ENCODE measurements at regions not wholly inside any gene's neighbourhood (a gene's known extent, or its start where the extent isn't known, plus 50 kb on each side); places are given as distances from the start of the nearest gene placed in this dataset.

- Histone ChIP-seq H3F3A (replicated peaks; ENCODE audit: insufficient read depth) (no peaks in the 10 kb centered on the region), H3K27me3 (ENCODE audit: insufficient read depth) (no peaks in the 10 kb centered on the region), H4K20me1 (ENCODE audit: insufficient read depth) (no peaks in the 10 kb centered on the region), H3K9me3 (no peaks in the 10 kb centered on the region), H3K36me3 (replicated peaks in 1 of 2; ENCODE audit: control insufficient read depth in 1 of 2, insufficient read depth in 2 of 2, low read length in 1 of 2) (no peaks in the 10 kb centered on the region), H3K9ac (no peak overlapping the region), H3K4me1 (ENCODE audit: control insufficient read depth in 1 of 2, insufficient read depth in 2 of 2, low read depth in 1 of 2, low read length in 1 of 2) (peaks cover 0 to 5% of the 10 kb centered on the region in 2 experiments; a peak in 3 of 4 replicates), H2AFZ (ENCODE audit: low read depth) (no peak overlapping the region), H3K4me3 (ENCODE audit: low read depth in 2 of 2, low read length in 1 of 2) (no peak overlapping the region), H3K79me2 (ENCODE audit: insufficient read depth) (no peaks in the 10 kb centered on the region), H3K27ac (ENCODE audit: low read depth in 2 of 2, low read length in 1 of 2) (no peak overlapping the region), H3K4me2 (no peak overlapping the region), H3K9me2 (no peaks in the 10 kb centered on the region)
- ChIA-PET POLR2A (no interaction called here), CTCF (no interaction called here)
- no peak for DNase-seq
- WGBS (ENCODE audit: low lambda C conversion rate) = 76% methylated on average over 4 of the region's 4 CpGs
- TF ChIP-seq TAF1 (IDR thresholded peaks at IDR 0.05; ENCODE audit: borderline replicate concordance, low read depth, low read length) = no peak
- TF ChIP-seq USF2 (IDR thresholded peaks at IDR 0.05; ENCODE audit: borderline replicate concordance, low read depth, low read length) = no peak
- no peak for TF ChIP-seq NRF1 (IDR thresholded peaks at IDR 0.05; ENCODE audit: low read depth, low read length)
- no peak for TF ChIP-seq RAD21 (IDR thresholded peaks at IDR 0.05; ENCODE audit: low read length)
- no peak for TF ChIP-seq PBX3 (IDR thresholded peaks at IDR 0.05)
- no peak for TF ChIP-seq IRF3 (IDR thresholded peaks at IDR 0.05; ENCODE audit: low read depth, low read length)
- TF ChIP-seq JUND (IDR thresholded peaks at IDR 0.05) = no peak
- TF ChIP-seq USF1 (IDR thresholded peaks at IDR 0.05; ENCODE audit: borderline replicate concordance, low read depth) = no peak
- TF ChIP-seq NFIC (IDR thresholded peaks at IDR 0.05; ENCODE audit: borderline replicate concordance) = no peak
- no peak for TF ChIP-seq RXRA (IDR thresholded peaks at IDR 0.05; ENCODE audit: borderline replicate concordance, low read depth)
These were observed 119.7 kb upstream of the LMO4 start for GRCh38 chr1:87208931-87209330.

GRCh38 chr1:87210151-87210550, 118.5 kb upstream of the LMO4 start:
- Histone ChIP-seq H3K9ac (no peak overlapping the region), H3K27me3 (ENCODE audit: insufficient read depth) (no peaks in the 10 kb centered on the region), H3K4me1 (ENCODE audit: control insufficient read depth in 1 of 2, insufficient read depth in 2 of 2, low read depth in 1 of 2, low read length in 1 of 2) (peaks cover 0 to 5% of the 10 kb centered on the region in 2 experiments; a peak in 2 of 4 replicates), H3K9me3 (no peaks in the 10 kb centered on the region), H3K36me3 (replicated peaks in 1 of 2; ENCODE audit: control insufficient read depth in 1 of 2, insufficient read depth in 2 of 2, low read length in 1 of 2) (no peaks in the 10 kb centered on the region), H3K79me2 (ENCODE audit: insufficient read depth) (no peaks in the 10 kb centered on the region), H3K27ac (ENCODE audit: low read depth in 2 of 2, low read length in 1 of 2) (no peak overlapping the region), H3K4me2 (no peak overlapping the region), H3F3A (replicated peaks; ENCODE audit: insufficient read depth) (no peaks in the 10 kb centered on the region), H3K9me2 (no peaks in the 10 kb centered on the region), H4K20me1 (ENCODE audit: insufficient read depth) (no peaks in the 10 kb centered on the region), H3K4me3 (ENCODE audit: low read depth in 2 of 2, low read length in 1 of 2) (no peak overlapping the region), H2AFZ (ENCODE audit: low read depth) (no peak overlapping the region)
- DNase-seq = no peak
- POLR2A ChIA-PET = no interaction called here
- TF ChIP-seq IRF3 (IDR thresholded peaks at IDR 0.05; ENCODE audit: low read depth, low read length) = no peak
- no peak for TF ChIP-seq TEAD4 (IDR thresholded peaks at IDR 0.05; ENCODE audit: borderline replicate concordance, insufficient read depth)
- 88% methylated on average over 3 of the region's 3 CpGs for WGBS (ENCODE audit: low lambda C conversion rate)
- CTCF ChIA-PET = no interaction called here

Data from SK-N-SH (cell line).